Activated CD8-positive, alpha-beta T cell treated with anti-CD3 and anti-CD28 coated beads, Interleukin-2, amount 10 ng/mL, durations not matched to agents 7 days and 5 days (primary cell): ENCODE measurements at regions not wholly inside any gene's neighbourhood (a gene's known extent, or its start where the extent isn't known, plus 50 kb on each side); places are given as distances from the start of the nearest gene placed in this dataset.
"Not testable (repeated sequence)": the region's sequence is repeated elsewhere in the genome, so short reads cannot be mapped to it uniquely, and the experiment has no call there.

ENCODE experiments used
- ATAC-seq: fragments of 150-1000 bp; cut with Tn5 transposase; one replicate; pipeline ENCODE4 v1.10.0; 2021; ENCODE audit warnings: moderate library complexity
- CTCF ChIA-PET: fragments of 350-600 bp; sonication (Branson Sonifier 250); formaldehyde crosslinking; loops from one replicate; lab custom pipeline; 2021; ENCODE audit warnings: antibody characterized with exemption; lab: Charles Lee
- POLR2A ChIA-PET: fragments of 350-600 bp; sonication (Branson Sonifier 250); formaldehyde crosslinking; loops from one replicate; lab custom pipeline; 2021; ENCODE audit warnings: antibody characterized with exemption; lab: Charles Lee
- DNase-seq: peaks from one replicate; pipeline ENCODE4 v3.0.0-alpha.2; 2020
- H3K27ac Mint-ChIP-seq: one replicate; pipeline ENCODE4 v1.8.0; 2021; ENCODE audit warnings: mild to moderate bottlenecking, mixed read lengths
- H3K27me3 Mint-ChIP-seq: one replicate; pipeline ENCODE4 v1.8.0; 2021; ENCODE audit warnings: low read depth, mixed read lengths
- H3K36me3 Mint-ChIP-seq: one replicate; pipeline ENCODE4 v1.8.0; 2021; ENCODE audit warnings: low read depth, mixed read lengths
- H3K4me1 Mint-ChIP-seq: one replicate; pipeline ENCODE4 v1.8.0; 2021; ENCODE audit warnings: low read depth, mixed read lengths
- H3K4me3 Mint-ChIP-seq: one replicate; pipeline ENCODE4 v1.8.0; 2021; ENCODE audit warnings: mild to moderate bottlenecking, mixed read lengths
- H3K9me3 Mint-ChIP-seq: one replicate; pipeline ENCODE4 v1.8.0; 2022; ENCODE audit warnings: mixed read lengths; ENCODE audit not compliant: insufficient read depth

DNA sequence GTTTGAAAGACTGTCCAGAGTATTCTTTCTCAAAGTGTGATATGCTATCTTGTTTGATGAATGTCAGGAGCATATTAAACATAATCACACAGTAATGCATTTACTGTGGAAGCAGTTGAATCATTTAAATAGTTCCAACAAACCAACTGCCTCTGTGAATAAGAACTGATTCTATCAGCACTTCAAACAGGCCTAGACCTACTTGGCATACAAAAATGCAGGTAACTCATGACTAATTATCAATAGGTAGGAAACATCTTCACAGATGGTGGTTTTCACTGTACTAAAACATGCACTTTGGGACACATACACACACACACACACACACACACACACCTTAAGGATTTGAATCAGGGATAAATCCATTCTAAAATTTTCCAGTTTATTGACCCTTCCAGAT, 91.2 kb upstream of the SNX2 start:
- Mint-ChIP-seq H3K4me1 (no peaks in the 10 kb centered on the region), H3K27ac (no peak overlapping the region), H3K9me3 (no peaks in the 10 kb centered on the region), H3K4me3 (no peak overlapping the region), H3K36me3 (no peaks in the 10 kb centered on the region), H3K27me3 (no peaks in the 10 kb centered on the region)
- DNase-seq: no peak
- no peak for ATAC-seq
- CTCF ChIA-PET: no interaction called here
- POLR2A ChIA-PET: no interaction called here

GRCh38 chr5:122690266-122690665, 84.6 kb upstream of the SNX2 start:
- no peak overlapping the region for H3K4me3 Mint-ChIP-seq
- ChIA-PET CTCF (no interaction called here), POLR2A (no interaction called here)
- H3K27me3 Mint-ChIP-seq: no peaks in the 10 kb centered on the region
- H3K36me3 Mint-ChIP-seq: no peaks in the 10 kb centered on the region
- H3K27ac Mint-ChIP-seq: no peak overlapping the region
- H3K4me1 Mint-ChIP-seq: no peaks in the 10 kb centered on the region
- DNase-seq (no peak), ATAC-seq (no peak)
- no peaks in the 10 kb centered on the region for H3K9me3 Mint-ChIP-seq

- POLR2A ChIA-PET: no interaction called here
- Mint-ChIP-seq H3K36me3 (no peaks in the 10 kb centered on the region), H3K4me1 (no peaks in the 10 kb centered on the region), H3K4me3 (no peak overlapping the region), H3K27ac (no peak overlapping the region), H3K27me3 (no peaks in the 10 kb centered on the region), H3K9me3 (no peaks in the 10 kb centered on the region)
- CTCF ChIA-PET: no interaction called here
- DNase-seq (no peak), ATAC-seq (no peak)
Measured at GRCh38 chr5:122691931-122692330, 82.9 kb upstream of the SNX2 start.

- Mint-ChIP-seq H3K27ac (no peak overlapping the region), H3K9me3 (no peaks in the 10 kb centered on the region), H3K27me3 (peaks cover 2% of the 10 kb centered on the region), H3K36me3 (no peaks in the 10 kb centered on the region), H3K4me1 (no peaks in the 10 kb centered on the region), H3K4me3 (no peak overlapping the region)
- no peak for ATAC-seq
- POLR2A ChIA-PET: no interaction called here
- DNase-seq: no peak
- CTCF ChIA-PET: no interaction called here
Measured at GRCh38 chr5:122693963-122694362, 80.9 kb upstream of the SNX2 start.

DNA sequence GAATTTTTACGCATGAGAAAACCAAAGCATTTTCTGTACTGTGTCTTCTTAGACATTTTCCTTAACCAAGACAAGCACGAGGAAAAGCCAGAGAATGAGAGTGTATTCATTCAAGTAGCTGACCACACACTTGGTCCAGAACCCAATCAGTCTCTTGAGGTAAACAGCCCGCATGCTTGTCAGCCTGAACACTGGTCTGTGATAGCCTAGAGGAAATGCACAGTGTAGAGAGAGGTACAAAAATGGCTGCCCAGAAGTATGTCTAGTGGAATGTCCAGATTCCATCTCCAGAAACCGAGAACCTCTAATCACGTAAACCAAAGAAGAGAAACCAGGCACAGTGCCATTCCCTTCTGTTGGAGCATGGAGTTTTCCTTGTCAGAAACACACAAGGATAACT, 80.0 kb upstream of the SNX2 start:
- DNase-seq: no peak
- H3K27ac Mint-ChIP-seq: no peak overlapping the region
- no peak for ATAC-seq
- H3K9me3 Mint-ChIP-seq: no peaks in the 10 kb centered on the region
- peaks cover 2% of the 10 kb centered on the region for H3K27me3 Mint-ChIP-seq
- H3K4me3 Mint-ChIP-seq: no peak overlapping the region
- ChIA-PET CTCF (no interaction called here), POLR2A (interaction anchor here (0.7 kb wide), 1 partner anchor 379 kb away, joined by 3 read pairs; no protein-coding TSS in a partner anchor)
- no peaks in the 10 kb centered on the region for H3K4me1 Mint-ChIP-seq
- no peaks in the 10 kb centered on the region for H3K36me3 Mint-ChIP-seq

DNA sequence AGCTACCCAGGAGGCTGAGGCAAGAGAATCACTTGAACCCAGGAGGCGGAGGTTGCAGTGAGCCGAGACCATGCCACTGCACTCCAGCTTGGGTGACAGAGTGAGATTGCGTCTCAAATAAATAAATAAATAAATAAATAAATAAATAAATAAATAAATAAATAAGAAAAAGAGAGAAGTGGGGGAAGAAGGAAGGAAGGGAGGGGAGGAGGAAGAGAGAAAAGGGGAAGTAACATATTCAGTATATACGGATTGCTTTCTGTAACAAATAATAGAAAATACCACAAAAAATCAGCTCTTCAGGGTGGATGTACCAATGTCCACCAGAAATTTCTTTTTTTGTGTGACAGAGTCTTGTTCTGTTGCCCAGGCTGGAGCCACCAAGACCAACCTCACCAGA, 78.1 kb upstream of the SNX2 start:
- H3K27me3 Mint-ChIP-seq, H3K4me3 Mint-ChIP-seq, POLR2A ChIA-PET, H3K36me3 Mint-ChIP-seq, H3K9me3 Mint-ChIP-seq, H3K27ac Mint-ChIP-seq, DNase-seq, H3K4me1 Mint-ChIP-seq, CTCF ChIA-PET, ATAC-seq: not testable (repeated sequence)

GRCh38 chr5:122697191-122697590, 77.7 kb upstream of the SNX2 start:
- no peak for ATAC-seq
- Mint-ChIP-seq H3K9me3 (no peaks in the 10 kb centered on the region), H3K4me1 (no peaks in the 10 kb centered on the region), H3K27ac (no peak overlapping the region), H3K4me3 (no peak overlapping the region), H3K27me3 (peaks cover 2% of the 10 kb centered on the region), H3K36me3 (no peaks in the 10 kb centered on the region)
- DNase-seq: no peak
- CTCF ChIA-PET: no interaction called here
- POLR2A ChIA-PET: no interaction called here

DNA sequence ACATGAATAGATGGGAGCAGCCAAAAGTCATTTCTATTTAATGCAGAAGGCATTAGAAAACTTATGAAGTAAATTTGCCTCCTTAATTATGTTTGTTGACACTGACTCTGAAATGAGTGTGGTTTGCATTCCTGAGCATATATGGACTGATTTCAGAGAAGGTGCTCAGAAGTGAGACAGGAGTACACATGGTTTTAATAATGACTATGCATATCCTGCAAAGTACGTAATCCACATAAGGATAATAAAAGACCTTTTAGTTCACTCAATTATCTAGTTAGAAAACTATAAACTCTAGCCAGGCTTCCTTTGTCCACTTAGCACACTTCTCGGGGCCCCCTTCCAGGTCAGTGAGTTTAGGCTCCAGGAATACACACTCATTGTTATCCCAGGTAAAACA, 75.7 kb upstream of the SNX2 start:
- Mint-ChIP-seq H3K4me1 (no peaks in the 10 kb centered on the region), H3K27ac (no peak overlapping the region), H3K36me3 (no peaks in the 10 kb centered on the region), H3K4me3 (no peak overlapping the region), H3K9me3 (no peaks in the 10 kb centered on the region), H3K27me3 (peaks cover 2% of the 10 kb centered on the region)
- DNase-seq (no peak), ATAC-seq (no peak)
- ChIA-PET CTCF (no interaction called here), POLR2A (no interaction called here)

GRCh38 chr5:122701640-122702523, 73.0 kb upstream of the SNX2 start:
- ATAC-seq: no peak
- ChIA-PET POLR2A (no interaction called here), CTCF (no interaction called here)
- Mint-ChIP-seq H3K36me3 (no peaks in the 10 kb centered on the region), H3K27ac (no peak overlapping the region), H3K4me1 (no peaks in the 10 kb centered on the region), H3K27me3 (peaks cover 4% of the 10 kb centered on the region), H3K9me3 (no peaks in the 10 kb centered on the region), H3K4me3 (no peak overlapping the region)
- no peak for DNase-seq

DNA sequence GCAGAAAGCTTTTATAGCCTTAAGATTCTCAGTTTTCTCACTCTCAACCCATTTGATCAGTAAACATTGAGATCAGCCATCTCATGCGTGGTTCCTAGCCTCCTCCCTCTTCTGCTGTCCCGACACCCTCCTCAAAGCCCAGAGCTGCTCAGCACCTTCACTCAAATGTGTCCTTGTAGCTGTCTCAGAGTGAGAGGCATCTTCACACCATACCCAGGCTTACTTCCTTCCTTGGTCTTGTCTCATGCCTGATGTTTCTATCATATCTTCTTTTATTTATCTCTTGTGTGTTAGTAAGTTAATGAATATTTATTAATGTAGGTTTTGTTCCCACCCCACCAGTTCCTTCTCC, 72.4 kb upstream of the SNX2 start:
- H3K27me3 Mint-ChIP-seq: peaks cover 3% of the 10 kb centered on the region
- no peaks in the 10 kb centered on the region for H3K36me3 Mint-ChIP-seq
- POLR2A ChIA-PET: no interaction called here
- no peak for ATAC-seq
- no peak overlapping the region for H3K4me3 Mint-ChIP-seq
- no peaks in the 10 kb centered on the region for H3K9me3 Mint-ChIP-seq
- DNase-seq: no peak
- no peaks in the 10 kb centered on the region for H3K4me1 Mint-ChIP-seq
- CTCF ChIA-PET: no interaction called here
- H3K27ac Mint-ChIP-seq: no peak overlapping the region

- no peak overlapping the region for H3K4me3 Mint-ChIP-seq
- H3K4me1 Mint-ChIP-seq: no peaks in the 10 kb centered on the region
- CTCF ChIA-PET: interaction anchor here (0.9 to 1.0 kb wide), 2 partner anchors 11 to 142 kb away, joined by 3 to 4 read pairs; partner anchors contain the start of gene SNX24
- no peaks in the 10 kb centered on the region for H3K9me3 Mint-ChIP-seq
- H3K36me3 Mint-ChIP-seq: no peaks in the 10 kb centered on the region
- peaks cover 3% of the 10 kb centered on the region for H3K27me3 Mint-ChIP-seq
- ATAC-seq: no peak
- H3K27ac Mint-ChIP-seq: no peak overlapping the region
- DNase-seq: no peak
- POLR2A ChIA-PET: no interaction called here
Measured at GRCh38 chr5:122703203-122703602, 71.7 kb upstream of the SNX2 start.

- no peaks in the 10 kb centered on the region for H3K4me1 Mint-ChIP-seq
- CTCF ChIA-PET: interaction anchor here (0.8 to 1.5 kb wide), 5 partner anchors 10 to 387 kb away, joined by 3 to 4 read pairs (median 4); partner anchors contain the start of genes SNX2 and SNX24
- no peaks in the 10 kb centered on the region for H3K36me3 Mint-ChIP-seq
- no peak overlapping the region for H3K4me3 Mint-ChIP-seq
- H3K27ac Mint-ChIP-seq: no peak overlapping the region
- H3K9me3 Mint-ChIP-seq: no peaks in the 10 kb centered on the region
- POLR2A ChIA-PET: no interaction called here
- DNase-seq (no peak), ATAC-seq (no peak)
- H3K27me3 Mint-ChIP-seq: peaks cover 3% of the 10 kb centered on the region
Measured at GRCh38 chr5:122704247-122705036, 70.4 kb upstream of the SNX2 start.
